ENCODE measurements at regions not wholly inside any gene's neighbourhood (a gene's known extent, or its start where the extent isn't known, plus 50 kb on each side); places are given as distances from the start of the nearest gene placed in this dataset.

DNA sequence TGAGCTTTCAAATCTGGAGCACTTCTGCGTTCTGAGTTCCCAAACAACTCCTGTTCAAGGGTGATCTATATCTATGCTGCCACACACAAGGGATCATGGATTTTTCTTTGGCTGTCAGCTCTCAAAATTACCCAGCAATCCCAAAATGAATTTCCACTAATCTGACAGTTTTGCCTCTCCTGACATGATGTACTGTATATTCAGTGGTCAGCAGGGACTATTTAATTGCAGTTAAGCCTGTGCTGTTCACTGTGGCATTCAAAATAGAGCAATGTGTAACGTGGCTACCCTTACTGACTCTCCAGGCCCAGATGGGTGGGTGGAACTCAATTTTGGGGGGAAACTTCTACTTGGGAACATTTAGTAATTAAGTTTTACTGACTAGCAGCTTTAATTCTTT is 283.8 kb upstream of the TSHZ2 start:
- TF ChIP-seq, protein P1, sequence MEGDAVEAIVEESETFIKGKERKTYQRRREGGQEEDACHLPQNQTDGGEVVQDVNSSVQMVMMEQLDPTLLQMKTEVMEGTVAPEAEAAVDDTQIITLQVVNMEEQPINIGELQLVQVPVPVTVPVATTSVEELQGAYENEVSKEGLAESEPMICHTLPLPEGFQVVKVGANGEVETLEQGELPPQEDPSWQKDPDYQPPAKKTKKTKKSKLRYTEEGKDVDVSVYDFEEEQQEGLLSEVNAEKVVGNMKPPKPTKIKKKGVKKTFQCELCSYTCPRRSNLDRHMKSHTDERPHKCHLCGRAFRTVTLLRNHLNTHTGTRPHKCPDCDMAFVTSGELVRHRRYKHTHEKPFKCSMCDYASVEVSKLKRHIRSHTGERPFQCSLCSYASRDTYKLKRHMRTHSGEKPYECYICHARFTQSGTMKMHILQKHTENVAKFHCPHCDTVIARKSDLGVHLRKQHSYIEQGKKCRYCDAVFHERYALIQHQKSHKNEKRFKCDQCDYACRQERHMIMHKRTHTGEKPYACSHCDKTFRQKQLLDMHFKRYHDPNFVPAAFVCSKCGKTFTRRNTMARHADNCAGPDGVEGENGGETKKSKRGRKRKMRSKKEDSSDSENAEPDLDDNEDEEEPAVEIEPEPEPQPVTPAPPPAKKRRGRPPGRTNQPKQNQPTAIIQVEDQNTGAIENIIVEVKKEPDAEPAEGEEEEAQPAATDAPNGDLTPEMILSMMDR (IDR thresholded peaks at IDR 0.05; ENCODE audit: low read length), result no peak
- no peak for TF ChIP-seq EZH2 (optimal IDR thresholded peaks at IDR 0.05; ENCODE audit: low read depth, low read length)
- TF ChIP-seq EZH2phosphoT487 (IDR thresholded peaks at IDR 0.05; ENCODE audit: low read length), result no peak

Data from MM.1S (cell line).